Stimulated activated CD8-positive, alpha-beta memory T cell treated with anti-CD3 and anti-CD28 coated beads, Interleukin-7, amount 100 ng/mL, for 4 hours (primary cell): ENCODE measurements at regions not wholly inside any gene's neighbourhood (a gene's known extent, or its start where the extent isn't known, plus 50 kb on each side); places are given as distances from the start of the nearest gene placed in this dataset.
"Not testable (repeated sequence)": the region's sequence is repeated elsewhere in the genome, so short reads cannot be mapped to it uniquely, and the experiment has no call there.

Source experiments
- DNase-seq, 2 donors: peaks; one replicate each; pipeline ENCODE4 v3.0.0-alpha.2; 2020; ENCODE audit warnings: low read depth in 2 of 2

DNA sequence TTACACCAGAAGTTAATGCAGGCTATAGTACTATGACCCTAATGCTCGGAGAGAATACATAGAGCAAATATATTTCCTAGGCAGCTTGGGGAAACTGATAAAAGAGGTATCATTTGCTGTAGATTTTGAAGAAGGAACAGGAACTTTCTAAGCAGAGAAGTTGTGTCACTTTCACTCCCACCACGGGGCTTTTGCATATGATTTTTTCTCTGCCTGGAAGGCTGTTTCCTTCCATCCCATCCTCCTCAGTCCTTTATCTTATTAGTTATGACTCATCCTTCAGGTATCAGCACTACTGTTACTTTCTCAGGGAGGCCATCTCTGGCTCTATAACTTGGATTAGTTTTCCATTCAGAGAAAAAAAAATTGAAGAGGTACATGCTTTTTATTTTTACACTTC, 2006.1 kb upstream of the WWC1 start:
- DNase-seq: no peak

DNA sequence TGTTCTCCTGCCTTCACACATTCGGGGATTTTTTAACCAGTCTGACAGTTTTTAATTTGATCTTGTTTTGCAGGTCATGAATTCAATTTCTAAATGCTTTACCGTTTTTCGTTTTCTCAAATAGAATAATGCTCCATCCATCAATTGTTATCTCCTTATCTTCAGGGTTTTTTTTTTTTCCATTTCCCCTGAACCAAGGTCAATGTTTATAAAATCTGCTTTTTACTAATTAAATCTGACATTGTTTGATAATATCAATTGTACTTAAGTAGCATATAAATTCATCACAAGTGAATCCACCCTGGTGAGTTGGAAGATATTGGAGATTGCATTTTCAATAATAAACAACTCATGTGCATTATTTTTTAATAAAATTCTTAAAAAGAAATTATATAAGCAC, 2004.6 kb upstream of the WWC1 start:
- no peak for DNase-seq

DNA sequence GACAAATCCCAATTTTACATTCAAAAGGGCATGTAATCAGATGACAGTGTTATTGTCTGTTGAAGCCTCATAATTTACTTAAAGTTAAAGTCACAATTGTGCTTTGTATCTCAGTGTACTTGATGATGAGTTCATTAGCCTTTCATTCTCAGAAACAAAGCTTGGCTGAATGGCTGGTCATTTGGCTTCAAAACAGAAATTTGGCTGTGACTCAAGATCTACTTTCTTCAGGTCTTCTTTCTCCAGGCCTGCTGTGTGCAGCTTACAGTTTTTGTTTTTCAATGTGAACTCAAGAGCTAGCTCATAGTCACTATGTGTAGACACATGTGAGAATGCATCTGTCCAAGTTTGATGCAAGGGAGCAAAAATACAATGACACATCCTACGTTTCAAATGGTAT, 2003.6 kb upstream of the WWC1 start:
- DNase-seq: no peak

DNA sequence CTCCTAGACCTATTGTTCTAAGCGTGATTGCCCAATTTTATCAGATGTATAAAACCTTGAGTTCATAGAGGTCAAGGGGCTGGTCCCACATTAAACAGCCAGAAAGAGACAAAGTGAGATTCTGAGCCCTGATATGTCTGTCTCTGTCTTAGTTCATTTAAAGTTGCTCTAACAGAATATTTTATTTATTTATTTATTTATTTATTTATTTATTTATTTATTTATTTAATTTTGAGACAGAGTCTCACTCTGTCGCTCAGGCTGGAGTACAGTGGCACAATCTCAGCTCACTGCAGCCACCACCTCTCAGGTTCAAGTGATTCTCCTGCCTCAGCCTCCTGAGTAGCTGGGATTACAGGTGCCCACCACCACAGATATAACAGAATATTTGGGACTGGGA, 1999.6 kb upstream of the WWC1 start:
- DNase-seq: not testable (repeated sequence)

GRCh38 chr5:166293892-166294291, 1997.6 kb upstream of the WWC1 start:
- DNase-seq: no peak

GRCh38 chr5:166302166-166302565, 1989.3 kb upstream of the WWC1 start:
- DNase-seq: no peak

DNA sequence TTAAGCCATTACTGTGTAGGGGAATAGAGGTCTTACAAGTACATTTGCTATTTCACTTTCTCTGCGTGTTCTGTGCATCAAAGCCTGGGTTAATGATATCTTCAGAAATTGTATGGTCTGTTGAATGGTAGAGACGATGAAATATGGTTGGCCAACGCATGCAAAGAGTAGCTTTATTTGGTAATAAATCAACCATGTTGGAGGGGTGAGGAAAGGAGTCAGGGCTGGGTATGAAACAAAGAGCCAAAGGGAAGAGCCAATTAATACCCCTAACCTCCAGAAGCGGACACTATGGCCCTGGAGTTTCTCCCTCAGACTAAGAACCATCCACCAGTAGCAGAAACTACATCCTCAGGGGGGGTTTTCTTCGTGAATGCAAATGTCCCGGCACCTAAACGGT, 1974.0 kb upstream of the WWC1 start:
- no peak for DNase-seq

DNA sequence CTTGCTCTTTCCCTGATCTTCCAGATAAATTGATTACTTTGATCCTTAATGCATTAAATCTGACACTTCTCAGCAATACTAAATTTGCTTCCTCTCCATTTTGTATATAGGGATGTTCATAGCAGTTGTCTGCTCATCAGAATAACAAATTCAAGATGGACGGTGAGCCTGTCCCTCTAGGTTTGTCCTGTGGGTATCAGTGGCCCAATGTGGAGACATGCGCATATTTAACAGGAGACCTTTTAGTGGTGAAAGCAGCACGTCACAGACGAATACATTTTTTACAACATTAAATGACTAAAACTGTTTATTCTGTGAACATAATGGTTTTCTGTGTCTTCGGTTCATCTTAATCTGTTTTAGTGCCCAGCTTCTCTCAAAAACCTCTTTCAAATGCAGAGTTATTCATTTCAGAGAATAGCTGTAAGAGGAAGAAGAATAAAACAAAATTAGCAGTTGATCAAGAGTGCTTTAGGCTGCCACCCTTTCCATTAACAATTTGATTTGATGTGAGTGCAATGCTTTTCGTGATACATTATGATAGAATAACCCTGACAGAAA, 1970.4 kb upstream of the WWC1 start:
- no peak for DNase-seq

- no peak for DNase-seq
Observed at GRCh38 chr5:166324372-166324771, 1967.1 kb upstream of the WWC1 start.

GRCh38 chr5:166329149-166329800, 1962.2 kb upstream of the WWC1 start:
- no peak for DNase-seq

- DNase-seq: no peak
Observed at GRCh38 chr5:166330036-166330435, 1961.4 kb upstream of the WWC1 start.

DNA sequence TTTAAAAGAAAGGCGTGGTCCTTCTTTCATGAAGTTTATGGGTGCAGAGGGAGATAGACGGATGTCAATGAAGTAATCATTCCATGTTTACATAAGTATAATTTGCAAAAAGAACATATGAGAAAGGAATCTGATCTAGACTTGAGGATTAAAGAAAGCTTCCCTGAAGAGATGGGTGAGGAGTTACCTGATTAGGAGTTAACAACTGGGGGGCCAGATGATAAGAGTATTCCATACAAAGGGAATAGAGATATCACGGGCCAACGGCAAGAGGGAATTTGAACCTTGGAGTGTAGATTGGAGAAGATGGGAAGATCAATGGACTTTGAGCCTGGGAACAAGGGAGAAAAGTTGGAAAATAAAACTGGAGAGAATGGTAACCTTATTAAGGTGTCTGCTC, 1959.9 kb upstream of the WWC1 start:
- DNase-seq: no peak

GRCh38 chr5:166338801-166339200, 1952.6 kb upstream of the WWC1 start:
- DNase-seq: no peak

- DNase-seq: no peak
Observed at GRCh38 chr5:166340039-166340438, 1951.4 kb upstream of the WWC1 start.

DNA sequence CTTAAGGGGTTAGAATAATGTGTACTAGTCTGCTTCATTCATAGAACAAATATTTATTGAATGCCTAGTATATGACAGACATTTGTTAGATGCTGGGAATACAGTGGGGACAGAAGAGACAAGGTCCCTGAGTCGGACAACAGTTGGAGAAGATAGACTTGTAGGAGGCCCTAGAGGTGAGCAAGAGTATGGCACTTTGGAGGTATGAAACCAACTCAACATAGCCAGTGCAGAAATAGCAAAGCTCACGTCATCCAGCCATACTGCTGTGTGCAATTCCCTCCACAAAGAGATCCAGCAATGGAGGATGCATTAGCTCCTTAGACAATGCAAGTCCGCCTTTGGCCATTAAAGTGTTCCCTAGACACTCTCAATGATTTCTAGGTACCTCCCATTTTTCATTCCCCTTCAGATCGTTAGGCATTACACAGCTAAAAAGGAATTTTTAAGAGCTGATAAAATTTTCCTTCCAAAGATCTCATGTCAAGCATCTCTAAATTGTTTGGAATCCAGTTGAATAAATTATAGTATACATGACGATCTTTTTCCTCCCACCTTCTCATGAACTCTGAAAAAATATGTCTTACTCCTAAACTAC, 1949.6 kb upstream of the WWC1 start:
- no peak for DNase-seq

- no peak for DNase-seq
Observed at GRCh38 chr5:166342402-166342801, 1949.0 kb upstream of the WWC1 start.

- no peak for DNase-seq
Observed at GRCh38 chr5:166346726-166347374, 1944.6 kb upstream of the WWC1 start.

DNA sequence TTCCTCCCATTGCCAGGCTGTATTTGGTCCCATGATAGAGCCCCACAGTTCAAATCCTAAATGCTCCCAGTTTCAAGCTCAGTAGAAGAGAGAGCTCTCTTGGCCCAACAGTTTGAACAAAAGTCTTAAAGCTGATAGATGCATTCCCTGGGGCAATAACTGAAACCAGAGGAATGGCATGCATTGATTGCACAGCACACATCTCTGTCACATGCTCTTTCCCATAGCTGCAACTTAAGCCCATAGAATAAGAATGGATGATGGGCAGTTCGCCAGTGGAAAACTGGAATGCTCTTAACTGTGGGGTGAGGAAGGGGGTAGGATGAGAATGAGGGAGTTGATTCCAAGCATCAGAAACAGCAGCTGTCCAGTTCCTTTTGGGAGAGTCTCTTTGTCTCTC, 1942.4 kb upstream of the WWC1 start:
- no peak for DNase-seq

DNA sequence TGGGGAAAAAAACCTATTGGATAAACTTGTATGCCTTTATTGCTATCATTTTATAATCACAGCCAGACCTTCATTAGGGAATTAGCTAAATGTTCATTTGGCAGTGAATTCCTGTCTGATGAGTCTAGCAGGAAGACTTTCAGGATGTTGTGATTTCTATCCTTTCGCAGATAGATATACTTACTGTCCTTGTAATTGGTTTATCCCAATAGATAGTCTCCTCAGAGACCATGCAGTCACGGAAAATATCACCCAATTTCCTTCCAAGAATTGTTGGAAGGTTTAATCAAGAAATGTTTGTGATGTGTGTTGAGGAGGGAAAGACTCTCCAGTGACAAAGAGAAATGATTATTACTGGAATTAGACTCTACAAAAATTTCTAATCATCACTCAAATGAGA, 1937.9 kb upstream of the WWC1 start:
- no peak for DNase-seq

- DNase-seq: no peak
Observed at GRCh38 chr5:166354332-166354731, 1937.1 kb upstream of the WWC1 start.

GRCh38 chr5:166356096-166356495, 1935.3 kb upstream of the WWC1 start:
- DNase-seq: no peak

DNA sequence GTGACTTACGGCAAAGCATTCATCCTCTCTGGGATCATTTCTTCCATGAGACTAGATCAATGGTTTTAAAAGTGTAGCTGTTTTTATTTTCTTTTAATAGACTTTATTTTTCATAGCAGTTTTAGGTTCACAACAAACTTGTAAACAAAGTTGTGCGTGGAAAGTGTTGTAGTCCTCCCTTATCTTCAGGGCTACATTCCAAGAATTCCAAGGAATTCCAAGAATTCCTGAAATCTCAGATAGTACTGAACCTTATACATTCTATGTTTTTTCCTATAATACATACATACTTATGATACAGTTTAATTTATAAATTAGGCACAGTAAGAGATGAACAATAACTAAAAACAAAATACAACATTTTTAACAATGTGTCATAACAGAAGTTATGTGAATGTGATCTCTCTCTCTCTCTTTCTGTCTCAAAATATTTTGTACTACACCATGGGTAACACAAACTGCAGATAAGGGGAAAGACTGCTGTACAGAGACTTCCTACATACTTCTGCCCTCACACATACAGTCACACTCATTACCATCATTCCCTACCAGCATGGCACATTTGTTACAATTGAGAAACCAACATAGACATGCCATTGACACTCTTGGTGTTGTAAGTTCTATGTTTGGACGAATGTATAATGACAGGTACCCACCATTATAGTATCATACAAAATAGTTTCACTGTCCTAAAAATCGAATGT, 1933.2 kb upstream of the WWC1 start:
- no peak for DNase-seq
